Liver (tissue), 3 donors: ENCODE measurements at regions not wholly inside any gene's neighbourhood (a gene's known extent, or its start where the extent isn't known, plus 50 kb on each side); places are given as distances from the start of the nearest gene placed in this dataset.

ENCODE experiments used
- ATF3 ChIP-seq: IDR thresholded peaks from 2 replicates; pipeline ENCODE4 v1.6.1; 2016; ENCODE audit warnings: antibody characterized with exemption
- CTCF ChIP-seq: fragments of 150-350 bp; IDR thresholded peaks from 2 replicates; pipeline ENCODE4 v1.5.1; 2017; ENCODE audit warnings: improper control_type of control experiment, low read depth, low read length; ENCODE audit not compliant: missing input control
- FOXA1 ChIP-seq: IDR thresholded peaks from 2 replicates; pipeline ENCODE4 v1.6.1; 2016; ENCODE audit warnings: antibody characterized with exemption
- GABPA ChIP-seq, 2 donors: IDR thresholded peaks in 1 of 2; conservative IDR thresholded peaks in 1 of 2; 2 replicates each; pipeline ENCODE4 v1.6.1; 2016; ENCODE audit warnings: antibody characterized with exemption in 2 of 2, mild to moderate bottlenecking in 1 of 2, moderate library complexity in 1 of 2
- HNF4G ChIP-seq: IDR thresholded peaks from 2 replicates; pipeline ENCODE4 v1.6.1; 2016; ENCODE audit warnings: antibody characterized with exemption
- JUND ChIP-seq, 2 donors: IDR thresholded peaks; 2 replicates each; pipeline ENCODE4 v1.6.1; 2016; ENCODE audit warnings: antibody characterized with exemption in 2 of 2
- MAX ChIP-seq: IDR thresholded peaks from 2 replicates; pipeline ENCODE4 v1.6.1; 2016; ENCODE audit warnings: antibody characterized with exemption
- RAD21 ChIP-seq, 2 donors: IDR thresholded peaks; 2 replicates each; pipeline ENCODE4 v1.6.1; 2016; ENCODE audit warnings: antibody characterized with exemption in 2 of 2, mild to moderate bottlenecking in 2 of 2
- REST ChIP-seq: IDR thresholded peaks from 2 replicates; pipeline ENCODE4 v1.6.1; 2016; ENCODE audit warnings: antibody characterized with exemption, mild to moderate bottlenecking
- RXRA ChIP-seq, 2 donors: IDR thresholded peaks; 2 replicates each; pipeline ENCODE4 v1.6.1; 2017 to 2018; ENCODE audit warnings: antibody characterized with exemption in 2 of 2, mild to moderate bottlenecking in 1 of 2
- SP1 ChIP-seq: IDR thresholded peaks from 2 replicates; pipeline ENCODE4 v1.6.1; 2018; ENCODE audit warnings: antibody characterized with exemption, mild to moderate bottlenecking
- TAF1 ChIP-seq: conservative IDR thresholded peaks from 2 replicates; pipeline ENCODE4 v1.6.1; 2016; ENCODE audit warnings: antibody characterized with exemption, mild to moderate bottlenecking
- YY1 ChIP-seq: IDR thresholded peaks from 2 replicates; pipeline ENCODE4 v1.6.1; 2016; ENCODE audit warnings: antibody characterized with exemption, mild to moderate bottlenecking
- donor health status: healthy.
- donor health status: healthy.

GRCh38 chr4:180423712-180424057 is 1819.5 kb upstream of the TENM3 start:
- TF ChIP-seq GABPA (IDR thresholded peaks at IDR 0.05 in 1 of 2, conservative IDR thresholded peaks at IDR 0.05 in 1 of 2) (no peak), CTCF (no peak), MAX (no peak), REST (no peak), JUND (IDR thresholded peaks at IDR 0.05) (no peak), RXRA (IDR thresholded peaks at IDR 0.05) (no peak), RAD21 (IDR thresholded peaks at IDR 0.05) (no peak), SP1 (no peak), YY1 (no peak), TAF1 (no peak), HNF4G (no peak), ATF3 (no peak), FOXA1 (no peak)
